Skin epidermis (tissue), 12 donors: ENCODE measurements at regions not wholly inside any gene's neighbourhood (a gene's known extent, or its start where the extent isn't known, plus 50 kb on each side); places are given as distances from the start of the nearest gene placed in this dataset.

Experiments
- H3K27ac ChIP-seq, 21 experiments: fragments of 200-600 bp; sonication (generic) in 11 of 21; one replicate each; pipeline ENCODE4 v1.5.0; 2020; ENCODE audit warnings: mild to moderate bottlenecking in 3 of 21, inconsistent platforms in 2 of 21, moderate library complexity in 2 of 21
- H3K4me3 ChIP-seq, 7 experiments: fragments of 200-600 bp; sonication (generic) in 2 of 7; one replicate each; pipeline ENCODE4 v1.5.0; 2020; ENCODE audit warnings: inconsistent platforms in 2 of 7, mild to moderate bottlenecking in 2 of 7, moderate library complexity in 1 of 7

DNA sequence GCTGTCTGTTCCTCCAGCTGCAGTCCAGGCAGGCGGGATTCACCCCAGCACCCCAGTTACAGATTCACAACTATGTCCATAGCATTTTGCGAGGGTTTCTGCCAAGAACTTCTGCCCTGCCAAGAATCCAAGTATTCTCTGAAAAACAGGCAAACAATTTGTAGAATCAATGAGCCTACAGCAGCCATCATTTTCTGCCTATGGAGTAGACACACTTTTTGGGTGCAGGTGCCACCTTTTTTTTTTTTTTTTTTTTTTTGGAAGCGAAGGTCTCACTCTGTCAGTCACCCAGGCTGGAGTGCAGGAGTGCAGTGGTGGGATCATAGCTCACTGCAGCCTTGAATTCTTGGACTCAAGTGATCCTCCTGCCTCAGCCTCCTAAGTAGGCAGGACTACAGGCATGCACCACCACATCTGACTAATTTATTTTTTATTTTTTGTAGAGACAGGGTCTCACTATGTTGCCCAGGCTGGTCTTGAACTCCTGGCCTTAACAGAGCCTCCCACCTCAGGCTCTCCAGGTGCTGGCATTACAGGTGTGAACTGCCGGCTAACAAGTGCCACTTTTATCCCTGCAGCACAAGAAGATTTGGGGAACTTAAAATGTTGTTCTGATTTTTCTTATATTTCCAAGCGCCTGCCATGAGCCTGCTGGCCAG is 195.1 kb downstream of the SNX19 start:
- H3K4me3 ChIP-seq, result no peak overlapping the region
- no peak overlapping the region for H3K27ac ChIP-seq

DNA sequence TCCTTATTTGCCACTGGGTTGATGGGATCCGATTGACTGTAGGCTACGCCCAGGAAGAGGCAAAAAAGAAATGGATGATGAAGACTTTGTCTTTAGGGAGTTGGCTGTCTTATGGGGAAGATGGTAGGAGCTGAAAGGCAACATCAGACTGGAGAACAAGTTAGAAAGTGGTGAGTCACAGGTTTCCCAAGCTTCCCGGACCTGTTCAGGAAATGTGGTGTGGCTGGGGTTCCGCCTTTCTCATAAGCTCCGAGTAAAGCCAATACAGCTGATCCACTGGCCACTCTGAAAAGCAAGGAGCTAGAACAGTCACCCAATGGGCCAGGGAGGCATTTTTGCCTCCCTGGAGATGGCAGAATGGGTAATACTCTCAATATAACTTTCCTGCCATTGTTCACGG is 194.5 kb downstream of the SNX19 start:
- no peak overlapping the region for H3K27ac ChIP-seq
- no peak overlapping the region for H3K4me3 ChIP-seq

DNA sequence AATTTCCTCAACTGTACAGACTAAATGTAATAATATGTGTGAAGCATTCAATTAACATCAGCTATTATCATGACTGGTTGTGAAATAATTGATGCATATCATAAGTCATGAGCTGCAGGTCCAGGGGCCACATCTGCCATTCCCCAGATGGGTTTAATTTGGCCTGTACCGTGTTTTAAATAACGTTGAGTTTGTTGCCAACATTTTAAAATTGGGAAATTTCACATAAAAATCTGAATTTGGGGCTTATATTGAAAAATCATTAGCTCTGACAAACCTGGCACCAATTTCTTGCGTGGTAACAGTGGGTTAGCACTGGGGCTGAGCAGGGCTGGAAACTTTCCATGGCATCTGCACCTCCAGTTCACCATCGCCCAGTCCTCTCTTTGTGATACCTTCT is 193.9 kb downstream of the SNX19 start:
- H3K27ac ChIP-seq, result no peak overlapping the region
- H3K4me3 ChIP-seq, result no peak overlapping the region

DNA sequence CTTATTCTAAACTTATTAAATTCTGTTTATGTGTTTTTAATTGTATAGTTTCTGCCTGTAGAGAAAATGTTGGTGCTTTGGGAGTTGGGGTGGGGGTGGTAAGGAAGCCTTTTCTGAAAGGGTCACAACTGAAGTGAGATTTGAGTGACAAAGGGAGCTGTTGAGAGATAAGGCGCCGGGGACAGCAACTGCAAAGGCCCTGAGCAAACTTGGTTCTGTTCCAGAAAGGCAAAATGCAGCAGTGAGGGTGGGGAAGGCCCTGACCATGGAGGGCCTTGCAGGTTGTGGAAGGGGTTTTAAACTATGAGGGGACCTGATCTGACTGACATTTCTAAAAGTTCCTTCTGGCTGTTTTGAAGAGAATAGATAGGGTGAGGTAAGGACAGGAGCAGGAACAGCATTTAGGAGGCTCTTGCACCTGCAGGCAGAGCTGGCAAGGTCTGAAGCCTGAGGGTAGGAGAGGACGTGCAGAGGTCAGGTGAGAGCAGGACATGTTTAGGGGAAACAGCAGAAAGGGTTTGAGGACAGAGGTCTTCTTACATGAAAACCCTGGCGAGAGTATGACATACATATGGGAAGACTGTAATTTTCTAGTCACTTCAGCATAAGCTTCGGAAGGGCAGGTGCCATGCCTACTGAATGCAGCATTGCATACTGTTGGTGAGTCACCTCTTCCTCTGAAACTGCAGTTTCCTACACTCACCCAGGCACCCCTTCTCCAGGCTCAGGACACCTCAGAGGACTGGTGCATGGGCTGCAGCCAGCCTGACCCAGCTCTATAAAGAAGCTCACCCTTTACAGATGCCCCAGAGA is 190.7 kb downstream of the SNX19 start:
- Histone ChIP-seq H3K27ac (peak overlapping the region in 1 of 21 experiments; percentile 9), H3K4me3 (no peak overlapping the region)

DNA sequence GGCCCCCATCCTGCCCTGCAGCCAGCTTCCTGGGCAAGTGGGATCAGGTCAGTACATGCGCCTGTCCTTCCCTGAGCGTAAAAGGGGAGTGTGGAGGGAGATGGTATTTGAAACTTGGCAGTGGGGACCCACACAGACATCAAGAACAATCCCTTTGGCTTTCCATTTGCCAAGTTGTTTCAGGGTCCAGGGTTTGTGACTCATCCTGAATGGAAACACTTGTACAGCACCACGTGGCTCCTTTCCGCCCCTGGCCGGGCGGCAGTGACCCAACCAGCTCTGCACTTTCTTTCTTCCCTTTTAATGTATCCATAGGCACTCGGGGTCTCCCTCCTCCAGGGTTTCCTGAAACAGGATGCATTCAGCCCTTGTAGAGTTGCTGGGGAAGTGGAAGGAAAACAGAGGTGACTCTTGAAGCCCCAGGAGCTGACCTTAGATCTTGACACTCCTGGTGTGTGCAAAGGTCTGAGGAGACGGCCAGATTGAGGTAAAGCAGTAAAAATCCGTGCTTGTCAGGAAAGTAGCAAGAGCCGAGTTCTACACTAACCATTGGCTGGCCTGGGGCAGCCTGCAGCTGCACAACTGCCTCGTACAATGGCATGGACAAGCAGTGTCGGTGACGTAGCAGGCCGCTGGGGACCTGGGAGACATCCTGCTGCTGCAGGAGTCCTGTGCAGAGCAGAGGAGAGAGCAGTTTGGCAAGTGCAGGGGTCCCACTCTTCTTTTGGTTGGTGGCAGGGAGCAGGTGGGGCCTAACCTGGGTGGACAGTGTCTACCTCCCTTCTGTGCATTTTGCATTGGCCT is 189.8 kb downstream of the SNX19 start:
- Histone ChIP-seq H3K27ac (peak overlapping the region in 1 of 21 experiments; percentile 9), H3K4me3 (no peak overlapping the region)

DNA sequence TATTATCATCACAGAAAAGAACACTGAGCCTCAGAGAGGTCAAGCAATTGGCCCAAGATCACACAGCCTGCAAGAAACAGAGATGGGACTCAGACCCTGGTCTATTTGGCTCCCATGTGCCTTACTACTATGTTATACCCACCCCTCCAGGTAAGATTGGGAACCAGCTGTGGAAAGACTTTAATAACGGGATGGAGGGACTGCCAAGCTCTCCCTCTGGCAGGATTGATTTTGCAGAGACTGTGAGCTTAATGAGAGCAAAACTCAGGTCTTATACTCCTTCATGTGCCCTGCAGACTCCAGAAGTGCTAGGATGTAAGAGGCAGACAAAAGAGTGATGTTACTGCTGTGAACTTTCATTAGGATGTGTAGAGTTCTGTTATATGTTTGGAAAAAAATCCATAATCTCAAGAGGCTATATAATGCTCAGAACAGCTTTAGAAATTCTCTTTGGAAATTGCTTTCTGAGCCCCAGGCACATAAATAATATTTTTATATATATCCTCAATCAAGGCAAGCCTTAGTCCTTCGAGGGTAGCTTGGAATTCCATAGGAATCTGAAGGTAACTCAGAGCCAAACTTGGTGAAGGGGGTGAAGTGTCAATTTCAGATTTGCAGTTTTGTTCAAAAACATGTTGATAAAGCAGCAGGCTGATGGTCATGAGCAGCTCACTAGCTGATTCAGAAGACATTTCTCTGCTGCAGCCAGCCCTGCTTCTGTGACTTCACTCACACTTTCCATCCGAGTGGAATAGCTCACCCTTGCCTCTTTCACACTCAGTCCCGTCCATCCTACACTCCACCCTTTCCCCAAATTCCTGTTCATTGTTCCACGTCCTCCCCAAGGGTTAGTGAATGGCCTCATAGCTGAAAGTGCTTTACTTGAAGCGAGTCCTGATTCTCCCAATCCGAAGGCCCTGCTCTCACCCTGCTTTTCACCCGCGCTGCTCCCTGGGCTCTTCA is 188.8 kb downstream of the SNX19 start:
- Histone ChIP-seq H3K4me3 (no peak overlapping the region), H3K27ac (no peak overlapping the region)

DNA sequence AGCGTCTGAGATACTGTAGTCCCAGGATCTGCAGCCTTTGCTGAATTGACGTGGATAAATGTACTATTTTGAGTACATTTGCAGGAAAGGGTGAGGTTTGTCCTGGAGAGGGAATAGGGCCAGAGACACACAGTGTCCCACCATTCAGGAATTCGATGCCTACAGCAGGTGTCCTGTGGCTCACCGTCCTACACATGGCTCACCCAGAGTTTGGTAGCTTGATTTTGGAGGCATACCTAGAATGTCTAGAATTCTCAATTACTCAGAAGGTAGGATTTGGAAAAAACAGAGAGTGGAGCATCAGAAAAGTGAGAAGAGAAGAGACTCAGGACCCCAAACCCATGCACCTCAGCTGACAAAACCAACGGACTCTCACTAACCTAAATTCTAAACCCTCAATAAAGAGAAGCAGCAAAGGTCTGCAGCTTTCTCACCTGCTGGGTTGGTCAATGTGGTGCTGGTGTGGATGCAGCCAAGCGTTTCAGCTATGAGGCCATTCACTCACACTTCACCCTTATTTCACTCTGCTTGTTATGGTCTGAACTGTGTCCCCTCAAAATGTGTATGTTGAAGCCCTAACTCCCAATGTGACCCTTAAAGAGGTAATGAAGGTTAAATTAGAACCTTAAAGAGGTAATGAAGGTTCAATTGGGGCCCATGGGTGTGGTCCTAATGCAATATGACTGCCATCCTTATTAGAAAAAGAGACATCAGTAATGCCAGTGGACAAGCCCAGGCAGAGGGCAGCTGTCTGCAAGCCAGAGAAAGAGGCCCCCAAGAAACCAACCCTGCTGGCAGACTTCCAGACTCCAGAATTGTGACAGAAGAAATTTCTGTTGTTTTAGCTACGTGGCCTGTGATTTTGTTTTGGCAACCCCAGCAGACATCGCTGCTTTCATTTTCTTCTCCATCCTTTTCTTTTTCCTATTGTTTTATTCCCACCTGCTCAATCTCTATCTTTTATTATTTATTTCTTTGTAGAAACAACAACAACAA is 187.8 kb downstream of the SNX19 start:
- Histone ChIP-seq H3K4me3 (no peak overlapping the region), H3K27ac (no peak overlapping the region)

DNA sequence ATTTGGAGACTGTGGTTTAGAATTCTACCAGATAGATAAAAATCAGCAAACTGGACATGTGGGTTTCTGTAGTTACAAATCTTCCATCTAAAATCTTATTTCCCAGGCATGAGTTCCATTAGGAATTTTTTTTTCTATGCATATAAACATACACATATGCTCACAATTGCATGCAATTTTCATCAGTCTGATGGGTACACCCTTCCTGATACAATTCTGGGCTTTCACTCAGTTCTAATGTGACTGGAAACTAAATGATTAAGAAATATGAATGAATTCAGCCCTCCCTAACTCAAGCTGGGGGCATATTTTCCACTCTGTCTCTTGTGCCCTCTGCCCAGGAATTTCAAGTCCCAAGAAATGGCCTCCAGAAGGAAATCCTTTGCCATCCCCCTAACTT is 187.1 kb downstream of the SNX19 start:
- Histone ChIP-seq H3K27ac (no peak overlapping the region), H3K4me3 (no peak overlapping the region)

DNA sequence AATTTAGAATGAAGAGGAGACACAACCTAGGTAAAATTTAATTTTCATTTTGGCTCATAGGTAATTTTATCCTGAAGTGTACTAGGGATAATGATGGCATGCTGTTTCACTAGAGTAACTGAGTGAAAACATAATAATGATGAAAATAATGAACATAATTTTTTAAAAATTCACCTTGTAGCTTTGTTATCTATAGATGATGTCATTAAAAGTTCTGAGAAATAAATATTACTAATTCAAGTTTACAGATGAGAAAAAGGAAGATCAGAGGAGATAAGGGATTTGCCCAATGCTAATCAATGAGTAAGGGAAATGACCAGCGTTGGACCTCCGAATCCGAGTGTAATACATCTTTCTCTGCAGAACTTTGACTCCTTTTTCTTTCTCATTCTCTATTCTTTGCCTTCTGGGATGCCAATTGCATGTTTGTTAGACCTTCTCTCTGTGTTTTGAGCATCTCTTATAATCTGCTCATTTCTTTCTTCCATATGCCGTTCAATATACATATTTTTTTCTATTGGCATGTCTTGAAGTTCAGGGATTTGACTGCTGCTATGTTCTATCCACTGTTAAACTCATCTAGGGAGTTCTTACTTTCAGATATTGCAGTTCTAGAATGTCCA is 186.5 kb downstream of the SNX19 start:
- no peak overlapping the region for H3K27ac ChIP-seq
- no peak overlapping the region for H3K4me3 ChIP-seq

DNA sequence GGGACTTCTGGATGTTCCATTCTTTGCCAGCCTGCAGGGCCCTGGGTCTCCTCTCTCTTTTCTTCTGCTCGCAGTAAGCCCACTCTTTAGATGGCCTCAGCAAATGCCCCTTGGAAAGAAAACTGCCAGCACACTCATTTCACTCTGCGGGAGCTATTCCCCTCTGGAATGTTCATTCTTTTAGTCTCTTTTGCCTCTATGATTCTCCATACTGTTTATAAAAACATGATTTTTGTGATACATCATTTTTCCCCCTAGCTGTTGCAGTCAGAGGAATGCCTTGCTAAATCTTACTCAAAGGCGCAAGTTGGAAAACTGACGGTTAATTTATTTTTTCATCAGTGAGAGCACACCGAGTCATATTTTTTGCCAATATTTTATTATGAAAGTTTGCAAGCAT is 184.9 kb downstream of the SNX19 start:
- H3K4me3 ChIP-seq, result no peak overlapping the region
- no peak overlapping the region for H3K27ac ChIP-seq

DNA sequence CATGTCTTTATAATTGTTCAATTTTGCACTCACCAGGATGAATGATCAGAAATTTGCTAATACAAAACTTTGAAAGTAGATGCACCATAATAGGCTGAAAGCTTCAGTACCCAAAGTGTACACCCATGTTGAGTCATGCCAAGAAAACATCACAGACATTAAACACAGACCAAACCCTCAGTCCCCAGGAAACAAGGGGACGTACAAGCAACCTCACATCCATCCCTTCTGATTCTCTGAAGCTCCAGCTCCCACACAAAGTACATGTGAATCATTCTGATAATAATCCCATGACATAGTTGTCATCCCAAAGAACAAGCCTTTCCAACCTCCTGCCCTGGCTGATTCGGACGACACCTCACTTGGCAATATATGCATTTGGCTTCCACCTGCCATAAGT is 183.8 kb downstream of the SNX19 start:
- Histone ChIP-seq H3K27ac (peak overlapping the region in 1 of 21 experiments; percentile 30), H3K4me3 (no peak overlapping the region)

DNA sequence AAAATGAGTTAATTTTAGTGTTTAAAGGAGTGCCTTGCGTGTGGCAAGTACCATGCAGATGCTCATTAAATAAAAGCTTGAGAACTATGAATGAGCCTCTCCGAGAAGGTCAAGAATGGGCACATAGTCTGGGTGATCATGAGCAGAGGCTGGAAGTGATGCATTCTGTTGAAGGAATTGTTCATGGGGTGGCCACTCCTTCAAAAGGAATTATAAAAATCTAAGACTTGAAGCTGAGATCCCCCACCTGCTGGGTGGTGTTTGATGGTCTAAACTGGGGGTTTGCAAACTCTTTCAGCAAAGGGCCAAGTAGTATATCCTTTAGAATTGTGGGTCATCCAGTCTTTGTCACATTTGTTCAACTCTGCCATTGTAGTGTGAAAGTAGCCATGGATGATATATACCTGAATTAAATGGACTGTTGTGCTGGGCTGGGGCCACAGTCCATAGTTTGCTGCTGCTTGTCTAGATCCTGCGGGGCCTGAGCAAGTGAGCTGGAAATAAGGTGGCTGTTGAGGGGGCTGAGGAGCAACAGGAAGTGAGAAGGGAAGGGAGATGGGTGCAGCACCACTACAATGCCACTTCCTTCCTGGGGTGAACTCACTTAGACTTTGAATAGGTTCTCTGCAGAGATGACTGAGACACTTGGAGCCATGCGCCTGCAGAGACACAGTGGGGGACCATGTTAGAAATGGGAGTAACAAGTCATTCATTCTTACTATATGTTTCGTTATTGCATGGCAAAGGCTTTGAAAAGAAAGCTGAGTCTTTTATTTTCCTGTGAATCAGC is 179.0 kb downstream of the SNX19 start:
- Histone ChIP-seq H3K4me3 (no peak overlapping the region), H3K27ac (no peak overlapping the region)

DNA sequence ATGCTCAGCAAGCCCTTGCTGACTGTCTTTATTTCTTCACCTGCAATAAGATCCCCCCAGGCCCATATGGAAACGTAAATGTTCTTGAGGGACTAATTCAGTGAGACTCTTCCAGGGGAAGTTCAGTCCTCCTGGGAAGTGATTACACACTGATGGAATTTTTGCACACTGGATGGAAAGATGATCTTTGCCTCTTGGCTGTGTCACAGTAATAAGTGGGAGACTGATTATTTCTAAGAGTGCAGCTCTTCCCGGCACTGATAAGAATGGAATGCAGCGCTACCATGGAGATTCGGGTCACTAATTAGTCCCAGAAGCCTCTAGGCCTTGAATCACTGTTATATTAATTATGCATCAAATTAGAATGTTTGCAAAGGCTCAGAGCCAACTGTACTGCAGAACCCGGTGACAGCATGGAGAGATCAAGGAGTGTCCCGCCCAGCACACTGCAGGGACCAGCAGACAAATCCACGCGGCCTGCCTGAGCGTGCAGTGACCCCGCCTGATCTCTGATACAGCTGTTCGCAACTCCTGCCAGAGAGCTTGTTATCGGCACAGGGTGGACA is 178.3 kb downstream of the SNX19 start:
- Histone ChIP-seq H3K4me3 (no peak overlapping the region), H3K27ac (peak overlapping the region in 1 of 21 experiments; percentile 23)

DNA sequence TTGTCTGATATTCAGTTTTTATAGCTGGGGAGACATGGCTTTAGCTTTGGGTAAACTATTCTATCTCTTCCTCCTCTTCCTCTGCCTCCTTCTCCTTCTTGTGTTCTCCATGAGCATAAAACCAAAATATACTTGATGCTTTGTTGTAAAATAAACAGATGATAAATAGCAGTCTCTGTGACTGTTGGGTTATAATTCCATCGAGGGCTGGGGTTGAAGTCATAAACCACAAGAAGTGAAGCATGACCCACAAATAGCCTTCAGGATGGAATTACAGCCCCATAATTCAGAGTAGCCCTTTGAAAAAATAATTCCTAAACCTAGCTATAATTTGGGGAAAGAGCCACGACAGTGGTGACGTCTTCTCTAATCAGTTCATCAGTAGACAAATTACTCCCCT is 177.7 kb downstream of the SNX19 start:
- H3K27ac ChIP-seq, result peak overlapping the region in 1 of 21 experiments; percentile 23
- H3K4me3 ChIP-seq, result no peak overlapping the region

DNA sequence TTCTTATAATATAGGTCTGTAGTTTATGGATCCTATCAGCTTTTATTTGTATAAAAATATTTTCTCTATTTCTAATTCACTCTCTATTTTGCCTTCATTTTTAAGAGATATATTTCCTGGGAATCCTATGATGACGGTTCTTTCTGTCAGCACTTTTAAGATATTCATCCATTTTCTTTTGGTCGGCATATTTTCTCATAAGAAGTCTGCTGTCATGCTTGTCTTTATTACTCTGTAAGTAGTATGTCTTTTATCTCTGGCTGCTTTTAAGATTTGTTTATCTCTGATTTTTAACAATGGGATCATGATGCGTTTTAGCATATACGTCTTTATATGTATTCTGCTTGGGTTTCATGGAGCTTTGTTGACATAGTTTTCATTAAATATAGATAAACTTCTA is 175.5 kb downstream of the SNX19 start:
- Histone ChIP-seq H3K4me3 (no peak overlapping the region), H3K27ac (no peak overlapping the region)

DNA sequence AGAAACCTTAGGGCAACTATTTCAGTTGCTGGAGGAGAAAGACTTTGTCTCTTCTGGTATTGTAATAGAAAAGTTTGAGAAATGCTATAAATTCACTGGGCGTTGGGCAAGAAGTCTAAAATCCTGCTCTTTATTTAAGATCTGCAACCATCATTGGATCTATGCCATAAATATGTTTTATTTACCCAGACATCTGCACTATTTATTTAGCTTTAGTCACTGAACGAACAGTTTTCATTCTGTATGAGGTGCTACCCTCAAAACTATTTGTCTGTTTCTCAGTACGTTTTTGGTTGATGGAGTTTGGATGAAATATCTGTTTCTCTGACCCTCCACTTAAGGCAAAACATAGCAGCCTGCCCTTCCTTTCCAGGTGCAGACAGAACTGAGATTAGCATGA is 171.5 kb downstream of the SNX19 start:
- H3K4me3 ChIP-seq, result no peak overlapping the region
- H3K27ac ChIP-seq, result no peak overlapping the region

DNA sequence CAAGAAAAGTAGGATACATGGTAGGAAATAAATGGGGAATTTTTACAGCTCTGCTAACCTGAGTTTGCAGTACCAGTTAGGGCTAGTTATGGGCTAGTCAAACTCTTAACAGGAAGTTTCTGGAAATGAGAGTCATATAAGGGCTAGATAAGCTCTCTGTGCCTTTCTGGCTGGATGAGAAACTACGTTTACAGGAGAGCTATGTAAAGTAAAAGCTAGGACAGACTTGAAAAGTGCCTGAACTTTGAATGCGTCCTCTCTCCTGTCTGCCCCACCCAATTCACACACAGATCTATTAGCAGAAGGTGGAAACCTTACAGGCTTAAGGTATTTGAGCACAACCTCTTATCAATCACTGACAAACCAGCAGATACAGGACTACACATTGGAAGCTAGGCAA is 167.1 kb downstream of the SNX19 start:
- Histone ChIP-seq H3K4me3 (no peak overlapping the region), H3K27ac (no peak overlapping the region)
